ENCODE measurements at regions not wholly inside any gene's neighbourhood (a gene's known extent, or its start where the extent isn't known, plus 50 kb on each side); places are given as distances from the start of the nearest gene placed in this dataset.

GRCh38 chr2:66698576-66699239 is 263.8 kb downstream of the MEIS1 start:
- TF ChIP-seq CTCF (IDR thresholded peaks at IDR 0.05; ENCODE audit: low read length) = no peak
- TF ChIP-seq EZH2 (optimal IDR thresholded peaks at IDR 0.05; ENCODE audit: low read depth, low read length) = no peak

Measured in MM.1S (cell line).